Smooth muscle cell (in vitro differentiated cells): ENCODE measurements at regions not wholly inside any gene's neighbourhood (a gene's known extent, or its start where the extent isn't known, plus 50 kb on each side); places are given as distances from the start of the nearest gene placed in this dataset.

Experiments
- DNase-seq: peaks from one replicate; lab custom pipeline; 2025; ENCODE audit not compliant: unreplicated experiment; lab: John Stamatoyannopoulos, UW
- H2AFZ ChIP-seq: fragments of 200-600 bp; sonication (generic); 2 replicates; pipeline ENCODE4 v1.6.0; 2016; ENCODE audit warnings: antibody characterized with exemption, low read depth, mild to moderate bottlenecking
- H3F3A ChIP-seq: fragments of 200-600 bp; sonication (generic); 2 replicates; pipeline ENCODE4 v1.6.0; 2017; ENCODE audit warnings: antibody characterized with exemption, low read depth
- H3K27ac ChIP-seq: fragments of 200-600 bp; sonication (generic); 2 replicates; pipeline ENCODE4 v1.5.1; 2016; ENCODE audit warnings: low read depth, mild to moderate bottlenecking
- H3K27me3 ChIP-seq: fragments of 200-600 bp; sonication (generic); 2 replicates; pipeline ENCODE4 v1.6.1; 2016; ENCODE audit warnings: low read depth, mild to moderate bottlenecking
- H3K36me3 ChIP-seq: fragments of 200-600 bp; sonication (generic); 2 replicates; pipeline ENCODE4 v1.5.1; 2016; ENCODE audit warnings: low read depth
- H3K4me1 ChIP-seq: fragments of 200-600 bp; sonication (generic); 2 replicates; pipeline ENCODE4 v1.5.1; 2016; ENCODE audit warnings: low read depth
- H3K4me2 ChIP-seq: fragments of 200-600 bp; sonication (generic); 2 replicates; pipeline ENCODE4 v1.6.0; 2016; ENCODE audit warnings: mild to moderate bottlenecking
- H3K4me3 ChIP-seq: fragments of 200-600 bp; sonication (generic); 2 replicates; pipeline ENCODE4 v1.5.1; 2016; ENCODE audit warnings: mild to moderate bottlenecking
- H3K79me2 ChIP-seq: fragments of 200-600 bp; sonication (generic); 2 replicates; pipeline ENCODE4 v1.6.0; 2016; ENCODE audit warnings: low read depth, mild to moderate bottlenecking
- H3K9ac ChIP-seq: fragments of 200-600 bp; sonication (generic); 2 replicates; pipeline ENCODE4 v1.6.0; 2016; ENCODE audit warnings: low read depth
- H3K9me3 ChIP-seq: fragments of 200-600 bp; sonication (generic); replicated peaks from 2 replicates; pipeline ENCODE4 v1.5.1; 2016; ENCODE audit warnings: low read depth
- H4K20me1 ChIP-seq: fragments of 200-600 bp; sonication (generic); 2 replicates; pipeline ENCODE4 v1.6.0; 2016; ENCODE audit warnings: low read depth
- WGBS: methylation state at CpG from one replicate; pipeline ENCODE4 v1.1.7; 2016; ENCODE audit warnings: low lambda C conversion rate; 5-methylcytosine and 5-hydroxymethylcytosine counted together
- TF ChIP-seq, protein P1 (sequence below): fragments of 200-600 bp; sonication (generic); IDR thresholded peaks from 2 replicates; pipeline ENCODE4 v1.5.1; 2017; ENCODE audit warnings: borderline replicate concordance, mild to moderate bottlenecking, antibody characterized with exemption; ENCODE audit not compliant: insufficient read depth, poor library complexity, severe bottlenecking

DNA sequence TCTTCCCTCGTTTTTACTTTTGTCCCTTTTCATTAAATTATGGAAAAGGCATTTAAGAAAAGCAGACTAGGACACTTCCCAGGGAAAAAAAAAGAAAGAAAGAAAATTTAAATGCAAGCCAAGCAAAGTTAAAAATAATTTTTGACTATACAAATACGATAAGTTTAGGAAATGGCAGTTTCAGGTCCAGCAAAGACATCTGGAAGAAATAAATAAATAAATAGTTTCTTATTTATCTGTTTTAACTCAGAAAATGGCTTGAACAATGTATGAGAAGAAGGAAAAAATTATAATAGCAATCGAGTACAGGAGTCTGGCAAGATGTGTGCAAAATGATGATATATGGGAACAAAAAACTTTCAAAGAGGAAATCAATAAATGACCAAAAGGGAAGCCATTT, 114.6 kb upstream of the NCKAP5 start:
- H3K27ac ChIP-seq: peak overlapping the region; percentile 34
- no peaks in the 10 kb centered on the region for H4K20me1 ChIP-seq
- peak overlapping the region; percentile 4 for H3K9ac ChIP-seq
- H3F3A ChIP-seq: no peaks in the 10 kb centered on the region
- 74% methylated on average over 3 of the region's 3 CpGs for WGBS
- H3K4me2 ChIP-seq: no peak overlapping the region
- no peak overlapping the region for H2AFZ ChIP-seq
- no peaks in the 10 kb centered on the region for H3K4me1 ChIP-seq
- no peaks in the 10 kb centered on the region for H3K9me3 ChIP-seq
- no peak for DNase-seq
- H3K27me3 ChIP-seq: peaks cover 4% of the 10 kb centered on the region
- H3K36me3 ChIP-seq: no peaks in the 10 kb centered on the region
- H3K79me2 ChIP-seq: no peaks in the 10 kb centered on the region
- no peak overlapping the region for H3K4me3 ChIP-seq
- TF ChIP-seq, protein P1, sequence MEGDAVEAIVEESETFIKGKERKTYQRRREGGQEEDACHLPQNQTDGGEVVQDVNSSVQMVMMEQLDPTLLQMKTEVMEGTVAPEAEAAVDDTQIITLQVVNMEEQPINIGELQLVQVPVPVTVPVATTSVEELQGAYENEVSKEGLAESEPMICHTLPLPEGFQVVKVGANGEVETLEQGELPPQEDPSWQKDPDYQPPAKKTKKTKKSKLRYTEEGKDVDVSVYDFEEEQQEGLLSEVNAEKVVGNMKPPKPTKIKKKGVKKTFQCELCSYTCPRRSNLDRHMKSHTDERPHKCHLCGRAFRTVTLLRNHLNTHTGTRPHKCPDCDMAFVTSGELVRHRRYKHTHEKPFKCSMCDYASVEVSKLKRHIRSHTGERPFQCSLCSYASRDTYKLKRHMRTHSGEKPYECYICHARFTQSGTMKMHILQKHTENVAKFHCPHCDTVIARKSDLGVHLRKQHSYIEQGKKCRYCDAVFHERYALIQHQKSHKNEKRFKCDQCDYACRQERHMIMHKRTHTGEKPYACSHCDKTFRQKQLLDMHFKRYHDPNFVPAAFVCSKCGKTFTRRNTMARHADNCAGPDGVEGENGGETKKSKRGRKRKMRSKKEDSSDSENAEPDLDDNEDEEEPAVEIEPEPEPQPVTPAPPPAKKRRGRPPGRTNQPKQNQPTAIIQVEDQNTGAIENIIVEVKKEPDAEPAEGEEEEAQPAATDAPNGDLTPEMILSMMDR: no peak

DNA sequence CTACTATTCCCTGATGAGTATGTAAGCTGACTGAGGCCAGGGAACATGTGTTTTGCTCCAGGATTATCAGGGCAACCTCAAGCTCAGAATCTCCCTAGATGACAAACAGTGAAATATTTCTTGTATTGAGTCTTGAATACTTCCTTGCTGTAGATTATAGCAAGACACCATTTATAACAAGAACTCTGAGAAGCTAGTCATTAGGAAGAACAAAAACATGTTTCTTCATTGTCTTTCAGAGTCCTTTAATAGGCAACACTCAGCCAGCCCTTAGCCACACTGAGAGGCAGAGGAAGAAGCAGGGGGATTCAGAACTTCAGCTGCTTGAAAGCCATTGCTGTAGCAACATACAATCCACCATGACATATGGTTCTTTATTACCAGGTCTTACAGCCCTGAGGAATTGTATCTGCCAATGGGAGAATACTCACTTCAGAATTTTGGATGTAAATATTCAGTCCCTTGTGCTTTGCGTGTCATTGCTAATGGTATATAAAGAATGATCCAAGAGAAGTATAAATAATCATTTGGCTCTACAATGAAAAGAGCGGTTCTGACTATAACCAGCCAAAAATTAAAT, 117.5 kb upstream of the NCKAP5 start:
- Histone ChIP-seq H3K79me2 (no peaks in the 10 kb centered on the region), H3F3A (no peaks in the 10 kb centered on the region), H3K4me3 (no peak overlapping the region), H3K4me1 (no peaks in the 10 kb centered on the region), H3K9me3 (no peaks in the 10 kb centered on the region), H3K36me3 (no peaks in the 10 kb centered on the region), H4K20me1 (no peaks in the 10 kb centered on the region), H3K4me2 (no peak overlapping the region), H3K27me3 (peaks cover 4% of the 10 kb centered on the region), H3K27ac (no peak overlapping the region), H2AFZ (no peak overlapping the region), H3K9ac (no peak overlapping the region)
- DNase-seq: no peak
- TF ChIP-seq, protein P1: no peak
- 89% methylated on average over 2 of the region's 2 CpGs for WGBS

DNA sequence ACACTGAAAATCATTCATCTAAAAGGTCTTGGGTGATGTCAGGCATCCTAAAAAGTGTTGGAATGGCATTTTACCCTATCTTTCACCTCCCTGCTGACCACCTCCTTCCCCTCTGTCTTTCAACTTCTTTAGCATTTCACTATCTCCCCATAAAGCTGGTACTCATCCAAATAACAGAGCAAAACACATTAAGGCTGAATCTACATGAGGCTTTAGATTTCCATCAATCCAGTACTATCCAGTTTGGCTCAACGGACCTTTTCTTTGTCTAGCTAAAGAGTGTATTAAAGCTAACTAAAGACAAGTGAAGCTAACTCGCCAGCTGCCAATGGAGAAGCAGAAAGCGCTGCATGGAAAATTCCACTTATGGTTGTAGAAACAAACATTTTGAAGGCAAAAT, 122.5 kb upstream of the NCKAP5 start:
- H3K4me2 ChIP-seq: no peak overlapping the region
- H3K36me3 ChIP-seq: no peaks in the 10 kb centered on the region
- no peaks in the 10 kb centered on the region for H3K79me2 ChIP-seq
- no peaks in the 10 kb centered on the region for H3F3A ChIP-seq
- no peaks in the 10 kb centered on the region for H4K20me1 ChIP-seq
- H3K9me3 ChIP-seq: no peaks in the 10 kb centered on the region
- no peak overlapping the region for H3K27ac ChIP-seq
- no peaks in the 10 kb centered on the region for H3K4me1 ChIP-seq
- no peak overlapping the region for H3K9ac ChIP-seq
- no peak for DNase-seq
- H3K27me3 ChIP-seq: no peaks in the 10 kb centered on the region
- TF ChIP-seq, protein P1: no peak
- peak overlapping the region; percentile 46 for H2AFZ ChIP-seq
- WGBS: 80% methylated on average over 3 of the region's 3 CpGs
- no peak overlapping the region for H3K4me3 ChIP-seq

DNA sequence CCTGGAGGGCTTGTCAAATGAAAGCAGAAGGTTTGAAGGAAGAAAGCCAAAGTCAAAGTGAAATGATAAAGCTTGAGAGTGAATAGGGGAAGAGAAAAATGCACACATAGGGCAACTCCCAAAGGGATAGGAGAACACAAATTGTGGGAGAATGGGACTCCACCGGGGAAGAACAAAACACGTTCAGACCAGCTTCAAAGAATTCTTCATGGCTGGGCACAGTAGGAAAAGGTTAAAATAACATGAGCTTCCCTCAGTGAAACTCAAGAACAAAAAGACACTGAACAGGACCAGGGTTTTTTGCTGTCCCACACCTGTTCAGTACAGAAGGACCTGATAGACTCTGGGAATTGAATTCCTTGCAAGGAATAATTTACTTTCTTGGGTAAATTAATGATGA, 123.1 kb upstream of the NCKAP5 start:
- Histone ChIP-seq H2AFZ (no peak overlapping the region), H3K9ac (no peak overlapping the region), H3K79me2 (no peaks in the 10 kb centered on the region), H3K4me3 (no peak overlapping the region), H3K4me1 (no peaks in the 10 kb centered on the region), H3K4me2 (no peak overlapping the region), H3K36me3 (no peaks in the 10 kb centered on the region), H4K20me1 (no peaks in the 10 kb centered on the region), H3K27me3 (peaks cover 3% of the 10 kb centered on the region), H3K9me3 (no peaks in the 10 kb centered on the region), H3K27ac (no peak overlapping the region), H3F3A (no peaks in the 10 kb centered on the region)
- 75% methylated on average over 2 of the region's 2 CpGs for WGBS
- TF ChIP-seq, protein P1: no peak
- no peak for DNase-seq
